ENCODE measurements at regions not wholly inside any gene's neighbourhood (a gene's known extent, or its start where the extent isn't known, plus 50 kb on each side); places are given as distances from the start of the nearest gene placed in this dataset.

- DNase-seq (ENCODE audit: low read depth in 2 of 2) = no peak
These were observed 118.8 kb upstream of the VIPR2 start for GRCh38 chr7:159263430-159263829.

- DNase-seq (ENCODE audit: low read depth in 2 of 2) = no peak
These were observed 109.0 kb upstream of the VIPR2 start for GRCh38 chr7:159253657-159254056.

- no peak for DNase-seq (ENCODE audit: low read depth in 2 of 2)
These were observed 105.8 kb upstream of the VIPR2 start for GRCh38 chr7:159250471-159250870.

- no peak for DNase-seq (ENCODE audit: low read depth in 2 of 2)
These were observed 105.0 kb upstream of the VIPR2 start for GRCh38 chr7:159249671-159250070.

GRCh38 chr7:159247910-159248309 lies 103.2 kb upstream of the VIPR2 start:
- no peak for DNase-seq (ENCODE audit: low read depth in 2 of 2)

- DNase-seq (ENCODE audit: low read depth in 2 of 2) = no peak
These were observed 102.2 kb upstream of the VIPR2 start for GRCh38 chr7:159246702-159247480.

GRCh38 chr7:159240962-159241361 lies 96.3 kb upstream of the VIPR2 start:
- no peak for DNase-seq (ENCODE audit: low read depth in 2 of 2)

- no peak for DNase-seq (ENCODE audit: low read depth in 2 of 2)
These were observed 94.4 kb upstream of the VIPR2 start for GRCh38 chr7:159239028-159239427.

GRCh38 chr7:159238541-159238940 lies 93.9 kb upstream of the VIPR2 start:
- no peak for DNase-seq (ENCODE audit: low read depth in 2 of 2)

- DNase-seq (ENCODE audit: low read depth in 2 of 2) = no peak
These were observed 92.5 kb upstream of the VIPR2 start for GRCh38 chr7:159237022-159237653.

GRCh38 chr7:159231017-159231416 lies 86.3 kb upstream of the VIPR2 start:
- no peak for DNase-seq (ENCODE audit: low read depth in 2 of 2)

GRCh38 chr7:159229683-159230475 lies 85.2 kb upstream of the VIPR2 start:
- DNase-seq (ENCODE audit: low read depth in 2 of 2) = no peak

GRCh38 chr7:159227433-159227832 lies 82.8 kb upstream of the VIPR2 start:
- DNase-seq (ENCODE audit: low read depth in 2 of 2) = no peak

- DNase-seq (ENCODE audit: low read depth in 2 of 2) = no peak
These were observed 81.5 kb upstream of the VIPR2 start for GRCh38 chr7:159226011-159226702.

GRCh38 chr7:159218607-159219006 lies 73.9 kb upstream of the VIPR2 start:
- no peak for DNase-seq (ENCODE audit: low read depth in 2 of 2)

GRCh38 chr7:159218170-159218569 lies 73.5 kb upstream of the VIPR2 start:
- DNase-seq (ENCODE audit: low read depth in 2 of 2) = no peak

- no peak for DNase-seq (ENCODE audit: low read depth in 2 of 2)
These were observed 70.4 kb upstream of the VIPR2 start for GRCh38 chr7:159215076-159215475.

GRCh38 chr7:159213253-159213652 lies 68.6 kb upstream of the VIPR2 start:
- no peak for DNase-seq (ENCODE audit: low read depth in 2 of 2)

- no peak for DNase-seq (ENCODE audit: low read depth in 2 of 2)
These were observed 67.6 kb upstream of the VIPR2 start for GRCh38 chr7:159212226-159212625.

- DNase-seq (ENCODE audit: low read depth in 2 of 2) = no peak
These were observed 67.0 kb upstream of the VIPR2 start for GRCh38 chr7:159211540-159212182.

GRCh38 chr7:159210581-159211235 lies 66.0 kb upstream of the VIPR2 start:
- no peak for DNase-seq (ENCODE audit: low read depth in 2 of 2)
